Gastroesophageal sphincter (tissue), 4 donors: ENCODE measurements at regions not wholly inside any gene's neighbourhood (a gene's known extent, or its start where the extent isn't known, plus 50 kb on each side); places are given as distances from the start of the nearest gene placed in this dataset.

Experiments
- ATAC-seq: fragments of 150-250 bp; one replicate; pipeline ENCODE4 v1.9.1; 2016; ENCODE audit warnings: mild to moderate bottlenecking, moderate library complexity
- H3K27ac ChIP-seq, 4 donors: fragments of 200-600 bp; sonication (generic) in 3 of 4; 1 replicate in 3 of 4; 2 replicates in 1 of 4; pipeline ENCODE4 v1.5.1; 2016 to 2019
- H3K27me3 ChIP-seq: fragments of 200-600 bp; sonication (generic); one replicate; pipeline ENCODE4 v1.5.1; 2019
- H3K36me3 ChIP-seq, 2 donors: fragments of 200-600 bp; sonication (generic); one replicate each; pipeline ENCODE4 v1.5.1; 2019; ENCODE audit warnings: control low read depth in 1 of 2
- H3K4me1 ChIP-seq, 3 donors: fragments of 200-600 bp; sonication (generic); 1 replicate in 2 of 3; 2 replicates in 1 of 3; pipeline ENCODE4 v1.5.1; 2016 to 2019; ENCODE audit warnings: control low read depth in 2 of 3
- H3K4me3 ChIP-seq, 2 donors: fragments of 200-600 bp; sonication (generic); one replicate each; pipeline ENCODE4 v1.5.1; 2019; ENCODE audit warnings: mild to moderate bottlenecking in 1 of 2, moderate library complexity in 1 of 2
- H3K9me3 ChIP-seq, 3 donors: fragments of 200-600 bp; sonication (generic); one replicate each; pipeline ENCODE4 v1.5.1; 2017 to 2019; ENCODE audit warnings: control low read depth in 2 of 3
- CTCF ChIP-seq, 4 experiments: fragments of 200-600 bp in 2 of 4; fragments of 450-650 bp in 2 of 4; sonication (generic) in 1 of 4; IDR thresholded peaks; one replicate each; pipeline ENCODE4 v1.5.1; 2017 to 2019; ENCODE audit warnings: antibody characterized with exemption in 4 of 4, mild to moderate bottlenecking in 2 of 4, moderate library complexity in 2 of 4
- EP300 ChIP-seq: sonication (generic); formaldehyde crosslinking; IDR thresholded peaks from one replicate; pipeline ENCODE4 v1.6.1; 2017; ENCODE audit warnings: antibody characterized with exemption, mild to moderate bottlenecking
- POLR2A ChIP-seq, 2 donors: fragments of 450-650 bp; IDR thresholded peaks; one replicate each; pipeline ENCODE4 v1.6.1; 2017; ENCODE audit warnings: antibody characterized with exemption in 2 of 2, mild to moderate bottlenecking in 2 of 2, moderate library complexity in 1 of 2
- POLR2AphosphoS5 ChIP-seq: sonication (generic); formaldehyde crosslinking; IDR thresholded peaks from one replicate; pipeline ENCODE4 v1.6.1; 2017; ENCODE audit warnings: antibody characterized with exemption
- WGBS, 2 donors: methylation state at CpG; one replicate each; pipeline ENCODE4 v1.1.5; 2018; ENCODE audit warnings: low coverage in 1 of 2; 5-methylcytosine and 5-hydroxymethylcytosine counted together

- H3K36me3 ChIP-seq = no peaks in the 10 kb centered on the region
- WGBS, 2 donors = 33 to 67% methylated on average over 1 of the region's 1 CpG
- no peak overlapping the region for H3K4me3 ChIP-seq
- no peaks in the 10 kb centered on the region for H3K27me3 ChIP-seq
- H3K27ac ChIP-seq = no peak overlapping the region
- H3K9me3 ChIP-seq = no peaks in the 10 kb centered on the region
- TF ChIP-seq CTCF (IDR thresholded peaks at IDR 0.05) = no peak
- TF ChIP-seq POLR2AphosphoS5 = no peak
- TF ChIP-seq EP300 = no peak
- TF ChIP-seq POLR2A (IDR thresholded peaks at IDR 0.05) = no peak
- no peak for ATAC-seq
- H3K4me1 ChIP-seq = peaks cover 0 to 4% (median 0%) of the 10 kb centered on the region in 3 donors
Observed at GRCh38 chr11:24240496-24241175, 256.2 kb upstream of the LUZP2 start.

- Histone ChIP-seq H3K27me3 (no peaks in the 10 kb centered on the region), H3K9me3 (no peaks in the 10 kb centered on the region), H3K36me3 (no peaks in the 10 kb centered on the region), H3K4me3 (no peak overlapping the region), H3K4me1 (no peaks in the 10 kb centered on the region), H3K27ac (no peak overlapping the region)
- no peak for ATAC-seq
- TF ChIP-seq CTCF (IDR thresholded peaks at IDR 0.05) = no peak
- no peak for TF ChIP-seq EP300
- TF ChIP-seq POLR2A (IDR thresholded peaks at IDR 0.05) = no peak
- TF ChIP-seq POLR2AphosphoS5 = no peak
- 73 to 100% methylated on average over 1 of the region's 1 CpG for WGBS, 2 donors
Observed at GRCh38 chr11:24246715-24247114, 250.1 kb upstream of the LUZP2 start.

- no peaks in the 10 kb centered on the region for H3K27me3 ChIP-seq
- TF ChIP-seq EP300 (no peak), POLR2AphosphoS5 (no peak), POLR2A (IDR thresholded peaks at IDR 0.05) (no peak)
- no peak overlapping the region for H3K27ac ChIP-seq
- H3K4me3 ChIP-seq = no peak overlapping the region
- no peaks in the 10 kb centered on the region for H3K9me3 ChIP-seq
- H3K36me3 ChIP-seq = no peaks in the 10 kb centered on the region
- WGBS, 2 donors = 79 to 94% methylated on average over 3 of the region's 3 CpGs
- no peak for ATAC-seq
- no peaks in the 10 kb centered on the region for H3K4me1 ChIP-seq
Observed at GRCh38 chr11:24247846-24248245, 249.0 kb upstream of the LUZP2 start.

- H3K36me3 ChIP-seq = no peaks in the 10 kb centered on the region
- H3K9me3 ChIP-seq = no peaks in the 10 kb centered on the region
- H3K4me1 ChIP-seq = no peaks in the 10 kb centered on the region
- WGBS, 2 donors = 58 to 80% methylated on average over 1 of the region's 1 CpG
- H3K4me3 ChIP-seq = no peak overlapping the region
- no peak for ATAC-seq
- TF ChIP-seq POLR2AphosphoS5 (no peak), POLR2A (IDR thresholded peaks at IDR 0.05) (no peak), EP300 (no peak)
- no peaks in the 10 kb centered on the region for H3K27me3 ChIP-seq
- no peak overlapping the region for H3K27ac ChIP-seq
Observed at GRCh38 chr11:24249921-24250320, 246.9 kb upstream of the LUZP2 start.

- TF ChIP-seq EP300 = no peak
- TF ChIP-seq POLR2AphosphoS5 = no peak
- TF ChIP-seq POLR2A (IDR thresholded peaks at IDR 0.05) = no peak
- no peak for TF ChIP-seq CTCF (IDR thresholded peaks at IDR 0.05)
- 33 to 90% methylated on average over 1 of the region's 1 CpG for WGBS, 2 donors
- Histone ChIP-seq H3K4me1 (no peaks in the 10 kb centered on the region), H3K27me3 (no peaks in the 10 kb centered on the region), H3K9me3 (no peaks in the 10 kb centered on the region), H3K36me3 (no peaks in the 10 kb centered on the region), H3K4me3 (no peak overlapping the region), H3K27ac (no peak overlapping the region)
- no peak for ATAC-seq
Observed at GRCh38 chr11:24253237-24253760, 243.6 kb upstream of the LUZP2 start.

GRCh38 chr11:24264868-24265267, 232.0 kb upstream of the LUZP2 start:
- no peaks in the 10 kb centered on the region for H3K4me1 ChIP-seq
- no peaks in the 10 kb centered on the region for H3K9me3 ChIP-seq
- no peak overlapping the region for H3K27ac ChIP-seq
- TF ChIP-seq EP300 (no peak), POLR2A (IDR thresholded peaks at IDR 0.05) (no peak), CTCF (IDR thresholded peaks at IDR 0.05) (no peak), POLR2AphosphoS5 (no peak)
- no peak overlapping the region for H3K4me3 ChIP-seq
- no peaks in the 10 kb centered on the region for H3K27me3 ChIP-seq
- WGBS, 2 donors = 77 to 79% methylated on average over 2 of the region's 2 CpGs
- no peaks in the 10 kb centered on the region for H3K36me3 ChIP-seq
- no peak for ATAC-seq
